ENCODE measurements at regions not wholly inside any gene's neighbourhood (a gene's known extent, or its start where the extent isn't known, plus 50 kb on each side); places are given as distances from the start of the nearest gene placed in this dataset.

DNA sequence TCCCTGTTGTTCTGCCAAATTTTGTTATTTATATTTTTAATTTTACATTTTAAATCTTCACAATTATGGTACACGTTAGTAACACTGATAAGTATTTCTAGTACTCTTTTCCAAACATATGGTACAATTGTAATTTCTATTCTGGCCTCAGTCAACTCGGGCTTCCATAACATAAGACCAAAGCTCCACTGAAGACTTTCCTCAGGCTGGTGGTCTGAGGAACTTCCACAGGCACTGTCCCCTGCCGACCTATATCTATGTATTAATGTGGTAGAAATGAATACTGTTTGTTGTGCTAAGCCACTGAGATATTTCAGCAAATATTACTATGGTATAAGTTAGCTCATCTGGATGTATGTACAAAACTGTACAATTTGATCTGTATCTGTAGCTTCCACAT is 407.6 kb upstream of the ZNF804A start:
- TF ChIP-seq POLR2AphosphoS5 (IDR thresholded peaks at IDR 0.05; ENCODE audit: borderline replicate concordance, low read depth, low read length) (no peak), EZH2 (IDR thresholded peaks at IDR 0.05) (no peak)
